ENCODE measurements at regions not wholly inside any gene's neighbourhood (a gene's known extent, or its start where the extent isn't known, plus 50 kb on each side); places are given as distances from the start of the nearest gene placed in this dataset.

GRCh38 chr4:111283066-111283677, 660.3 kb upstream of the PITX2 start:
- ATAC-seq (no peak), DNase-seq (peak; percentile 7 to 21)
- no peak overlapping the region for H3K27ac ChIP-seq
- no peaks in the 10 kb centered on the region for H3K27me3 ChIP-seq
- H3K9me3 ChIP-seq, result no peaks in the 10 kb centered on the region
- no peaks in the 10 kb centered on the region for H3K4me1 ChIP-seq
- no peaks in the 10 kb centered on the region for H3K36me3 ChIP-seq
- no peak overlapping the region for H3K4me3 ChIP-seq
- 19 to 25% methylated on average over 7 of the region's 7 CpGs for WGBS, 2 donors
- peak; percentile 32 to 81 (median 66) for TF ChIP-seq CTCF (IDR thresholded peaks at IDR 0.05)
- intact Hi-C loops (cut with DNase I), result loop anchor here in 4 of 10 donors (5.0 to 10.0 kb wide), 2 partner anchors 651 to 658 kb away; partner anchors contain the start of gene PITX2 (in 1 of the 4)

- Histone ChIP-seq H3K36me3 (no peaks in the 10 kb centered on the region), H3K27ac (no peak overlapping the region), H3K27me3 (no peaks in the 10 kb centered on the region), H3K4me1 (no peaks in the 10 kb centered on the region), H3K9me3 (peaks cover 0 to 38% (median 0%) of the 10 kb centered on the region in 11 donors), H3K4me3 (no peak overlapping the region)
- no peak for ATAC-seq
- DNase-seq, result no peak
- 89 to 95% methylated on average over 1 of the region's 1 CpG for WGBS, 2 donors
- no peak for TF ChIP-seq CTCF (IDR thresholded peaks at IDR 0.05)
- intact Hi-C loops (cut with DNase I), result no loop called here
Measured at GRCh38 chr4:111296466-111296865, 673.6 kb upstream of the PITX2 start.

GRCh38 chr4:111303806-111304205, 680.9 kb upstream of the PITX2 start:
- no peak for ATAC-seq
- peaks cover 0 to 28% (median 0%) of the 10 kb centered on the region in 11 donors for H3K9me3 ChIP-seq
- no peak for DNase-seq
- H3K27me3 ChIP-seq, result no peaks in the 10 kb centered on the region
- no peaks in the 10 kb centered on the region for H3K4me1 ChIP-seq
- no peak overlapping the region for H3K4me3 ChIP-seq
- no peaks in the 10 kb centered on the region for H3K36me3 ChIP-seq
- no peak for TF ChIP-seq CTCF (IDR thresholded peaks at IDR 0.05)
- intact Hi-C loops (cut with DNase I), result no loop called here
- H3K27ac ChIP-seq, result no peak overlapping the region

GRCh38 chr4:111323496-111323895, 700.6 kb upstream of the PITX2 start:
- no peaks in the 10 kb centered on the region for H3K9me3 ChIP-seq
- H3K4me3 ChIP-seq, result no peak overlapping the region
- H3K27ac ChIP-seq, result no peak overlapping the region
- H3K4me1 ChIP-seq, result no peaks in the 10 kb centered on the region
- H3K27me3 ChIP-seq, result no peaks in the 10 kb centered on the region
- 71 to 75% methylated on average over 6 of the region's 6 CpGs for WGBS, 2 donors
- TF ChIP-seq CTCF (IDR thresholded peaks at IDR 0.05), result no peak
- no peak for ATAC-seq
- no peak for DNase-seq
- intact Hi-C loops (cut with DNase I), result no loop called here
- no peaks in the 10 kb centered on the region for H3K36me3 ChIP-seq
